ENCODE measurements at regions not wholly inside any gene's neighbourhood (a gene's known extent, or its start where the extent isn't known, plus 50 kb on each side); places are given as distances from the start of the nearest gene placed in this dataset.

DNA sequence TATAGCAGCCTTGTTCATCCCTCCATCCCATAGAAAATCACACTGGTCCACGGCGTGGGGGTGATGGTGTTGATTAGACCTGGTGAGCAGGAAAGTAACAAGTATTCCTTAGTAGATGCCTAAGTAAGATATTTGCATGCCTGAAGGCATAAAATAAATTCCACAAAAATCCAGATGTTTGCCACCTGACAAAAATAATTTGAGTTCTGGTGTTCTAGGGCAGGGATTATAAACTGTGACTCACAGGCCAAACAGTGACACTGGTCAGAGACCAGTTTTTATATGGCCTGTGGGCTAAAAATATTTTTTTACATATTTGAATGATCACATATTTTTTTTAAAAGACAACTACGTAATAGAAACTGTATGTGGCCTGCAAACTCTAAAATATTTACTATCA, 310.7 kb downstream of the RFC3 start:
- Histone ChIP-seq H3K36me3 (ENCODE audit: control insufficient read depth in 4 of 4, insufficient read depth in 3 of 4, low read depth in 1 of 4, low read length in 3 of 4) (no peaks in the 10 kb centered on the region), H3K27ac (ENCODE audit: low read depth in 1 of 2, low read length in 2 of 2) (no peak overlapping the region), H3K9ac (ENCODE audit: low read depth in 1 of 2, low read length in 2 of 2) (no peak overlapping the region), H3K27me3 (ENCODE audit: control insufficient read depth in 4 of 4, insufficient read depth in 4 of 4, low read length in 3 of 4) (peaks cover 0 to 2% (median 0%) of the 10 kb centered on the region in 4 donors), H3K9me3 (ENCODE audit: control insufficient read depth in 4 of 4, low read length in 3 of 4) (no peaks in the 10 kb centered on the region), H3K4me3 (ENCODE audit: low read depth in 1 of 3, low read length in 3 of 3) (no peak overlapping the region), H3K4me1 (ENCODE audit: control insufficient read depth in 4 of 4, insufficient read depth in 4 of 4, low read length in 3 of 4) (no peaks in the 10 kb centered on the region)
- WGBS = 83% methylated on average over 3 of the region's 3 CpGs
- no peak for TF ChIP-seq FOXA2 (IDR thresholded peaks at IDR 0.05)
- TF ChIP-seq ZBTB33 (IDR thresholded peaks at IDR 0.05) = no peak
- no peak for TF ChIP-seq CTCF (IDR thresholded peaks at IDR 0.05; ENCODE audit: low read depth, low read length, missing input control)
- TF ChIP-seq HNF4G (IDR thresholded peaks at IDR 0.05) = no peak
- no peak for TF ChIP-seq RXRA (IDR thresholded peaks at IDR 0.05)
- no peak for TF ChIP-seq HNF4A (conservative IDR thresholded peaks at IDR 0.05)
- DNase-seq (ENCODE audit: low spot score) = no peak

- H3K4me3 ChIP-seq (ENCODE audit: low read depth in 1 of 3, low read length in 3 of 3) = no peak overlapping the region
- no peak overlapping the region for H3K27ac ChIP-seq (ENCODE audit: low read depth in 1 of 2, low read length in 2 of 2)
- peaks cover 0 to 2% (median 0%) of the 10 kb centered on the region in 4 donors for H3K27me3 ChIP-seq (ENCODE audit: control insufficient read depth in 4 of 4, insufficient read depth in 4 of 4, low read length in 3 of 4)
- no peaks in the 10 kb centered on the region for H3K36me3 ChIP-seq (ENCODE audit: control insufficient read depth in 4 of 4, insufficient read depth in 3 of 4, low read depth in 1 of 4, low read length in 3 of 4)
- H3K9ac ChIP-seq (ENCODE audit: low read depth in 1 of 2, low read length in 2 of 2) = no peak overlapping the region
- TF ChIP-seq REST (IDR thresholded peaks at IDR 0.05) (no peak), NR2F2 (IDR thresholded peaks at IDR 0.05) (no peak), TAF1 (conservative IDR thresholded peaks at IDR 0.05) (no peak), RAD21 (IDR thresholded peaks at IDR 0.05) (no peak), JUND (IDR thresholded peaks at IDR 0.05) (no peak), CTCF (IDR thresholded peaks at IDR 0.05; ENCODE audit: low read depth, low read length, missing input control) (no peak), MAX (IDR thresholded peaks at IDR 0.05) (no peak), FOXA1 (IDR thresholded peaks at IDR 0.05) (no peak), ZBTB33 (IDR thresholded peaks at IDR 0.05) (no peak), YY1 (IDR thresholded peaks at IDR 0.05) (no peak), ATF3 (IDR thresholded peaks at IDR 0.05) (no peak), EGR1 (IDR thresholded peaks at IDR 0.05; ENCODE audit: low read depth in 2 of 2) (no peak), HNF4A (conservative IDR thresholded peaks at IDR 0.05) (no peak), HNF4G (IDR thresholded peaks at IDR 0.05) (no peak), RXRA (IDR thresholded peaks at IDR 0.05) (no peak), GABPA (IDR thresholded peaks at IDR 0.05 in 1 of 2, conservative IDR thresholded peaks at IDR 0.05 in 1 of 2) (no peak), FOXA2 (IDR thresholded peaks at IDR 0.05) (no peak)
- no peaks in the 10 kb centered on the region for H3K4me1 ChIP-seq (ENCODE audit: control insufficient read depth in 4 of 4, insufficient read depth in 4 of 4, low read length in 3 of 4)
- no peaks in the 10 kb centered on the region for H3K9me3 ChIP-seq (ENCODE audit: control insufficient read depth in 4 of 4, low read length in 3 of 4)
- DNase-seq (ENCODE audit: low spot score) = no peak
Measured at GRCh38 chr13:34129436-34129835, 311.5 kb downstream of the RFC3 start.

All from liver (tissue), 8 donors.